H1 (cell line): ENCODE measurements at regions not wholly inside any gene's neighbourhood (a gene's known extent, or its start where the extent isn't known, plus 50 kb on each side); places are given as distances from the start of the nearest gene placed in this dataset.

Experiments
- KDM1A ChIP-seq: fragments of 200-600, 300-600 bp; sonication (generic); IDR thresholded peaks from 2 replicates; pipeline ENCODE4 v1.7.1; 2016; ENCODE audit warnings: mild to moderate bottlenecking, low read length, borderline replicate concordance
- SIRT6 ChIP-seq: IDR thresholded peaks from one replicate; pipeline ENCODE4 v1.7.1; 2012; ENCODE audit warnings: low read length, inconsistent platforms

DNA sequence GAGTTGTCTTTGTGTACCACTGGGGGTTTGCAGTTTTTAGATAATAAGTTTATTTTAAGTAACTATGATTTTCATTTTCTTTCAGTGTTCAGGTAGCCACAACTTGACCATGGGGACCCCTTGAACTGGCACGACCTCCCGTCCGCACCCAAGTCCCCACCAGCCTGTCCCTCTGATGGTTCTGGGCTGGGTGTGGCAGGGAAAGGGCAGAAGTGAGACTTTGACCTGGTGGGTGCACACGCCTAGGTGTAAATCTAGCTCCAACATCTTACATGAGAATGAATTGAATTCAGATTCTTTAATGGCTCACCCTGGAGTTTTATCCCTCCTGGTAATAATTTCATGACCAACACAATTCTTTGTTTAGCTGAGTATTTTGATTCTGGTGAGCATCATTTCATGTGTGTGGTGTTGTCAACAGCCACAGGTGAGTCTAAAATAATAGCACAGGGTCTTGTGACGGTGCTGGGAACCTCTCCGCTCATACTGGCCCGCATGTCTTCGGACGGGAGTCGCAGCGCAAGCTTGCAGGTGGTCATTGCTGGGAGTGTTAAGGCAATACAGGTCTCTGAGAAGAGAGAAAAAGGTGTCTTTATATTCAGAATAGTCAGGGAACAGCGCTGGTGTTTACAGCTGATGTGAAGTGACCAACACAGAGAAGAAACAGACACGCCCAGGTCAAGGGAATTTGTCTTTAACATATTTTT, 50.8 kb upstream of the POFUT2 start (continued):
- TF ChIP-seq KDM1A (no peak), SIRT6 (no peak)
